Transverse colon (tissue), 4 donors: ENCODE measurements at regions not wholly inside any gene's neighbourhood (a gene's known extent, or its start where the extent isn't known, plus 50 kb on each side); places are given as distances from the start of the nearest gene placed in this dataset.

ENCODE experiments used
- DNase-seq: peaks from one replicate; pipeline ENCODE4 v3.0.0-alpha.2; 2019
- H3K27ac ChIP-seq, 4 donors: fragments of 200-600 bp; sonication (generic); 2 replicates each; pipeline ENCODE4 v1.5.1; 2016 to 2018; ENCODE audit warnings: inconsistent platforms in 4 of 4
- H3K27me3 ChIP-seq: fragments of 200-600 bp; sonication (generic); 2 replicates; pipeline ENCODE4 v1.5.1; 2017; ENCODE audit warnings: inconsistent platforms
- H3K36me3 ChIP-seq, 4 donors: fragments of 200-600 bp; sonication (generic); 2 replicates each; pipeline ENCODE4 v1.5.1; 2017 to 2019; ENCODE audit warnings: inconsistent platforms in 4 of 4
- H3K4me1 ChIP-seq, 4 donors: fragments of 200-600 bp; sonication (generic); 2 replicates each; pipeline ENCODE4 v1.5.1; 2017 to 2020; ENCODE audit warnings: inconsistent platforms in 4 of 4
- H3K4me3 ChIP-seq, 4 donors: fragments of 200-600 bp; sonication (generic); 1 replicate in 1 of 4; 2 replicates in 3 of 4; pipeline versions ENCODE4 v1.5.1 to v1.6.1; 2017 to 2019; ENCODE audit warnings: inconsistent platforms in 4 of 4
- H3K9me3 ChIP-seq, 2 donors: fragments of 200-600 bp; sonication (generic); 2 replicates each; pipeline ENCODE4 v1.5.1; 2017 to 2019; ENCODE audit warnings: inconsistent platforms in 2 of 2
- EP300 ChIP-seq: sonication (generic); formaldehyde crosslinking; IDR thresholded peaks from one replicate; pipeline ENCODE4 v1.6.1; 2017; ENCODE audit warnings: antibody characterized with exemption, low read depth
- POLR2A ChIP-seq: fragments of 450-650 bp; IDR thresholded peaks from one replicate; pipeline ENCODE4 v1.6.1; 2016; ENCODE audit warnings: antibody characterized with exemption, mild to moderate bottlenecking, moderate library complexity
- POLR2AphosphoS5 ChIP-seq, 3 donors: sonication (generic); formaldehyde crosslinking; IDR thresholded peaks; one replicate each; pipeline ENCODE4 v1.6.1; 2016; ENCODE audit warnings: antibody characterized with exemption in 3 of 3
- WGBS, 2 donors: methylation state at CpG; one replicate each; pipeline ENCODE4 v1.1.5; 2018; ENCODE audit warnings: low coverage in 1 of 2; 5-methylcytosine and 5-hydroxymethylcytosine counted together
- in situ Hi-C, 4 donors: fragments of 200-750 bp; cut with MboI; loops; one replicate each; pipeline versions ENCODE4 v1.15.0 to v1.15.1; 2017; ENCODE audit warnings: low sequenced_read_pairs in 3 of 4, low pct_ligation_motif_present in 1 of 4, low pct_unique_long_range_greater_than_20kb in 1 of 4
- intact Hi-C: fragments of 100-400 bp; cut with DNase I; formaldehyde crosslinking; loops from one replicate; pipeline ENCODE4 v1.15.1; 2023; ENCODE audit warnings: low total_unique reads
- TF ChIP-seq, protein P1 (sequence below), 5 experiments: fragments of 200-600 bp in 3 of 5; fragments of 450-650 bp in 2 of 5; sonication (generic) in 3 of 5; IDR thresholded peaks; 1 replicate in 2 of 5; 2 replicates in 3 of 5; pipeline ENCODE4 v1.5.1; 2016 to 2017; ENCODE audit warnings: antibody characterized with exemption in 5 of 5, inconsistent platforms in 3 of 5, mild to moderate bottlenecking in 2 of 5, moderate library complexity in 1 of 5

DNA sequence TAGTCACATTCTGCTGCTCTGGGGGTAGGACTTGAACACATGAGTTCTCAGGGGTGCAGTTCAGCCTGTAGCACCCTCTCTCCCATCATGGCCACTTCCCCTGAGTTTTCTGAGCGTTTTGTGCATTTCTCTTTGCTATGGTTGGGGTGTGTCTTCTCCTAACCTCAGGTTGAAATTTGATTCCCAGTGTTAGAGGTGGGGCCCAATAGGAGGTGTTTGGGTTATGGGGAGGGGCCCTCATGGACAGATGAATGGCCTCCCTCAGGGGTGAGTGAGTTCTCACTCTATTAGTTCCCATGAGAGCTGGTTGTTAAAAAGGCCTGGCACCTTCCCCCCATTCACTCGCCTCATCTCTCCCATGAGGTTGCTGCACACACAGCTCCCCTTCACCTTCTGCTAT, 101.1 kb downstream of the FOXL1 start:
- H3K4me3 ChIP-seq = no peak overlapping the region
- no peak for DNase-seq
- in situ Hi-C loops (no loop called here), intact Hi-C loops (no loop called here)
- H3K9me3 ChIP-seq = no peaks in the 10 kb centered on the region
- no peak overlapping the region for H3K27ac ChIP-seq
- peaks cover 28% of the 10 kb centered on the region for H3K27me3 ChIP-seq
- TF ChIP-seq, protein P1, sequence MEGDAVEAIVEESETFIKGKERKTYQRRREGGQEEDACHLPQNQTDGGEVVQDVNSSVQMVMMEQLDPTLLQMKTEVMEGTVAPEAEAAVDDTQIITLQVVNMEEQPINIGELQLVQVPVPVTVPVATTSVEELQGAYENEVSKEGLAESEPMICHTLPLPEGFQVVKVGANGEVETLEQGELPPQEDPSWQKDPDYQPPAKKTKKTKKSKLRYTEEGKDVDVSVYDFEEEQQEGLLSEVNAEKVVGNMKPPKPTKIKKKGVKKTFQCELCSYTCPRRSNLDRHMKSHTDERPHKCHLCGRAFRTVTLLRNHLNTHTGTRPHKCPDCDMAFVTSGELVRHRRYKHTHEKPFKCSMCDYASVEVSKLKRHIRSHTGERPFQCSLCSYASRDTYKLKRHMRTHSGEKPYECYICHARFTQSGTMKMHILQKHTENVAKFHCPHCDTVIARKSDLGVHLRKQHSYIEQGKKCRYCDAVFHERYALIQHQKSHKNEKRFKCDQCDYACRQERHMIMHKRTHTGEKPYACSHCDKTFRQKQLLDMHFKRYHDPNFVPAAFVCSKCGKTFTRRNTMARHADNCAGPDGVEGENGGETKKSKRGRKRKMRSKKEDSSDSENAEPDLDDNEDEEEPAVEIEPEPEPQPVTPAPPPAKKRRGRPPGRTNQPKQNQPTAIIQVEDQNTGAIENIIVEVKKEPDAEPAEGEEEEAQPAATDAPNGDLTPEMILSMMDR (IDR thresholded peaks at IDR 0.05) = no peak
- TF ChIP-seq EP300 (no peak), POLR2AphosphoS5 (IDR thresholded peaks at IDR 0.05) (no peak), POLR2A (no peak)
- no peaks in the 10 kb centered on the region for H3K36me3 ChIP-seq
- H3K4me1 ChIP-seq = no peaks in the 10 kb centered on the region
- 58% methylated on average over 2 of the region's 2 CpGs; no CpG with 5 or more reads in 1 of the 2 donors for WGBS, 2 donors

DNA sequence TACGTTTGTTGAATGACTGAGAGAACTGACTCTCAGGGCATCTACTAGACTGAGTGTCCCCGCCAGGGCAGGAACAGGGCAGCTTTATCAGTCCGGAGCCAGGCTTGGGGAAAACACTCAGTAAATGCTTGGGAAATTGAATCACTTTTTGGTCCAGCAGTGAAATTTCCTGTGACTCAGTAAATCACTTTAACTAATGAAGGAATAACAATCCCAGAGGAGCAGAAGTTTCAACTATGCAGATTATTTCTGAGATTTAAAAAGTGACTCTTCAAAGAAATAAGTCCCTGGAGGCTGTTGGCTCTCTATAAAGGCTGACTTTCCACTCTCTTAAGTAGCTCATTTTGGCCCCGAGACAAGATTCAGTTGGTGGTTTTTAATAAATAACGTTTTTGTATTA, 101.8 kb downstream of the FOXL1 start:
- TF ChIP-seq EP300 (no peak), POLR2A (no peak), POLR2AphosphoS5 (IDR thresholded peaks at IDR 0.05) (no peak)
- TF ChIP-seq, protein P1 (IDR thresholded peaks at IDR 0.05) = no peak
- no peaks in the 10 kb centered on the region for H3K36me3 ChIP-seq
- H3K27ac ChIP-seq = no peak overlapping the region
- no peaks in the 10 kb centered on the region for H3K9me3 ChIP-seq
- no peak overlapping the region for H3K4me3 ChIP-seq
- WGBS, 2 donors = 56 to 60% methylated on average over 5 of the region's 5 CpGs
- intact Hi-C loops (no loop called here), in situ Hi-C loops (no loop called here)
- no peaks in the 10 kb centered on the region for H3K4me1 ChIP-seq
- H3K27me3 ChIP-seq = peaks cover 30% of the 10 kb centered on the region
- no peak for DNase-seq

DNA sequence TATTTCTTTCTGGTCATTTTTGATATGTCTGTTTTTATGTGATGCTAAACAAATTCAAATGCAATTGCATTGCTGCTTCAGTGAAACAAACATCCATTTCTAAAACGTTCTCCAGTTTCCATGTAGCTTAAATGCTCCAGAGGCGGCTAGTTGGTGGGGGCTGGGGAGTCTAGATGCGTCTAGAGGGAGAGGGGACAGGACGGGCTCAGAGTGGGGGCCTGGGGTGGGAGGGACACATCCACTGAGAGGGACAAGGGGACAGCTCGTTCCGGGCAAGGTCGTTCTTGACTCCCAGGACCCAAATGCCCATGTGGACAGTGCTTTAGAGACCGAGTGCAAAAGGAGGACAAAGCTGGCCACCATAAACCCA, 102.3 kb downstream of the FOXL1 start:
- TF ChIP-seq EP300 (no peak), POLR2AphosphoS5 (IDR thresholded peaks at IDR 0.05) (no peak), POLR2A (no peak)
- TF ChIP-seq, protein P1 (IDR thresholded peaks at IDR 0.05) = no peak
- H3K4me1 ChIP-seq = no peaks in the 10 kb centered on the region
- no peaks in the 10 kb centered on the region for H3K9me3 ChIP-seq
- WGBS, 2 donors = 40 to 65% methylated on average over 1 to 8 of the region's 8 CpGs
- H3K27me3 ChIP-seq = peaks cover 30% of the 10 kb centered on the region
- peak overlapping the region in 1 of 4 donors; percentile 34 for H3K27ac ChIP-seq
- H3K4me3 ChIP-seq = no peak overlapping the region
- DNase-seq = no peak
- in situ Hi-C loops = no loop called here
- H3K36me3 ChIP-seq = no peaks in the 10 kb centered on the region
- intact Hi-C loops = no loop called here

DNA sequence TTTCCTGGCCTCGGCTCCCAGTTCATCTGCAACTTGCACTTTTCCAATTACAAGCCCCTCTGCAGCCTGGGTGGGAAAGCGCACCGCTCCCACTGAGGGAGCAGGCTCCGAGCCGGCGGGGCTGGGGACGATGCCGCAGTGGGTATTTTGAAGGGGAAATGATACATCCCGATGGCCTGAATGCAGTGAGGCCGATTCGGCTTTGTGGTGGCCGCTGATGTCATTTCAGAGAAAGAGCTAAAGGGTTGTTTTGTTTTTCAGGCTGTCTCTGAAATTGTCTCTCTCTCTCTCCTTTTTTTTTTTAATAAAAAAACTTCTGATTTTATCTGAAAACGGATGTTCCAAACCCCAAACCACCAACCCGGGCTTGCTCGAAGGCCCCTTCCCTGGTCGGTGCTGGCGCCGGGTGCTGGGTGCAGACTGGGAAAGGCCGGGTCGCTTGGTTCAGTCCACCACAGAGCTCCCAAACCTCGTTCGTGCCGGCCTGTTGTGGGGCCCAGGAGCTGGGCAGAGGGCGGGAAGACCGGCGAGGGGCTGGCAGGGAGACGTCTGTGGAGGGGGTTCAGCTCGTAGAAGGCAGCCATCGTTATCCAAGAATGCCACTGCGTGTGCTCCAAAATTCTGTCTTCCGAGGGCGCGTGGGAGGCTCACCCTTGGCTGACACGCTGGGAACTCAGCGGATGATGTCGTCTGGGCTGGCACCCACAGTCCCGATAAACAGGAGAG, 102.8 kb downstream of the FOXL1 start:
- no peak overlapping the region for H3K4me3 ChIP-seq
- intact Hi-C loops = no loop called here
- no peaks in the 10 kb centered on the region for H3K9me3 ChIP-seq
- DNase-seq = no peak
- H3K27me3 ChIP-seq = peaks cover 27% of the 10 kb centered on the region
- in situ Hi-C loops = no loop called here
- no peaks in the 10 kb centered on the region for H3K4me1 ChIP-seq
- WGBS, 2 donors = 78% methylated on average over 37 of the region's 37 CpGs; no CpG with 5 or more reads in 1 of the 2 donors
- no peak for TF ChIP-seq POLR2AphosphoS5 (IDR thresholded peaks at IDR 0.05)
- no peak for TF ChIP-seq POLR2A
- H3K27ac ChIP-seq = peak overlapping the region in 2 of 4 donors; percentile 5 to 34
- no peaks in the 10 kb centered on the region for H3K36me3 ChIP-seq

DNA sequence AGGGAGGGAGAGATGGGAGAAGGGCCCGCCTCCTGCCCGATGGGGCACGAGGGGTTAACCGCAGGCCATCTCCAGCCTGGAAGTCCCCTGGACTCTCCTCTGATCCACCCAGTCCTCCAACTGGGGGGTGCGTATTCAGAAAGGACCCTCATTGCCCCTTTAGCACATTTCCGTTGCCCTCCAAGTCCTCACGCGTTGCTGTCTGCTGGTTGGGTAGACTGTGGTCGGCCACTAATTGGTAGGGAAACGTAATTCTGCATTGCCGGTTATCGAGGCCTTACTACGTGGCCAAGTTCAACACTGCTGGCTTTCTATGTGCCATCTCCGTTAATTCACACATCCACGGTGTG, 103.4 kb downstream of the FOXL1 start:
- WGBS, 2 donors = 88% methylated on average over 15 of the region's 15 CpGs; no CpG with 5 or more reads in 1 of the 2 donors
- in situ Hi-C loops (no loop called here), intact Hi-C loops (no loop called here)
- no peak for DNase-seq
- Histone ChIP-seq H3K4me3 (no peak overlapping the region), H3K9me3 (no peaks in the 10 kb centered on the region), H3K27me3 (peaks cover 22% of the 10 kb centered on the region), H3K36me3 (no peaks in the 10 kb centered on the region), H3K4me1 (no peaks in the 10 kb centered on the region), H3K27ac (peak overlapping the region in 1 of 4 donors; percentile 5)
- TF ChIP-seq POLR2A (no peak), POLR2AphosphoS5 (IDR thresholded peaks at IDR 0.05) (no peak), EP300 (no peak)
- TF ChIP-seq, protein P1 (IDR thresholded peaks at IDR 0.05) = no peak
